ENCODE measurements at regions not wholly inside any gene's neighbourhood (a gene's known extent, or its start where the extent isn't known, plus 50 kb on each side); places are given as distances from the start of the nearest gene placed in this dataset.
A peak's percentile ranks its signal among the peaks of the same experiment; 100 is the strongest.

- no peak for DNase-seq
These were observed 86.2 kb upstream of the MBNL2 start for GRCh38 chr13:97135883-97136282.

GRCh38 chr13:97136418-97136817 lies 85.7 kb upstream of the MBNL2 start:
- no peak for DNase-seq

DNA sequence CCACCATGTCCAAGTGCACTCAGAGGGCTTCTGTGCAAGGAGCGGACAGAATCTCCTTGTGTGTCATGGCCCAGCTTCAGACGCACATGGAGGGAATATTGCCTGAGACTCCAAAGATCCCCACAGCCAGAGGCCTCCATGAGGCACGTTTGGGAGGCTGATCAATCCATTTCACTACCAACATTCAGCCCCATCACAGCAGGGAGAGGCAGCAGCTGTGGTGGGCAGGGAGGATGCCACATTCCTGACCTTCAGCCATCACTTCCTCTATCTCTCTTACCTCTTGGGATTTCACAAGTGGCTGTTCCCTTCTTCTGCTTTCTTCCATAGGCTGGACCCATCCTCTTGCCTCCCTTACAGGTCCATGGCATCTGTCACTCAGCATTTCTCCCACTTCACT lies 82.4 kb upstream of the MBNL2 start:
- DNase-seq = no peak

DNA sequence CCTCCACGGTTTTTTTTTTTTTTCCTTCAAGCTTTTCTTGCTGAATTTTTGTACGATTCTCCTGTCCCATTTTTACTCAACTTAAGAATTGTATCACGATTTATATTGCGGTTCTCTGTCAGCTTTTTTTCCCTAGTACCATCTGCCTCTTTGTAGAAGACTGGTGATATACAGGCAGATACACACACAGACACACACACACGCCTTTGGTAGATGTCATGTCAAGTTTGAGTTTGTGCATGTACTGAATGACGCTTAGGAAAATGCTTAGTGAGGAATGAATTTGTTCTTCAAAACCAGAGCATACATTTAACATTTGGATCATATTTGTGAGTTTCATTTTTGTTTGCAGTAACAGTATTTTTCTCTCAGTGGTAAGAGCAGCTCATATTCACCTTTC lies 82.0 kb upstream of the MBNL2 start:
- no peak for DNase-seq

DNA sequence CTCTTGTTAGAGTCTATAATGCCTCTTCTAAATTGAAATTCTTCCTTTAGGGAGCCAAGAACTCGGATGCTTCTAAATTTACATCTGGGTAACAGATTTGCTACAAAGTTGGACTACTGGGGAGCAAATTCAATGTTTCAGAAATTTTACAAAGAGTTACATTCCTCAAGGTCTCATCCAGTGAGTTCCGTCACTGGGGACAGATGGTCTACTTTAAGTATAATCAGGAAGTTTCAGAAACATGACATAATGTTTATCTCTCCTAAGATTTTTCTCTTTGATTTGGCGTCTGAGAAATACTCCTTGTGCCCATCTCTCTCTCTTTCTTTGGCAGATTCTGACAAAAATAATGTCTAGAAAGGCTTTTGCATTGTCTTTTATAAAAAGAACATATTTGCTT lies 81.5 kb upstream of the MBNL2 start:
- peak; percentile 52 for DNase-seq

- no peak for DNase-seq
These were observed 81.0 kb upstream of the MBNL2 start for GRCh38 chr13:97141097-97141496.

DNA sequence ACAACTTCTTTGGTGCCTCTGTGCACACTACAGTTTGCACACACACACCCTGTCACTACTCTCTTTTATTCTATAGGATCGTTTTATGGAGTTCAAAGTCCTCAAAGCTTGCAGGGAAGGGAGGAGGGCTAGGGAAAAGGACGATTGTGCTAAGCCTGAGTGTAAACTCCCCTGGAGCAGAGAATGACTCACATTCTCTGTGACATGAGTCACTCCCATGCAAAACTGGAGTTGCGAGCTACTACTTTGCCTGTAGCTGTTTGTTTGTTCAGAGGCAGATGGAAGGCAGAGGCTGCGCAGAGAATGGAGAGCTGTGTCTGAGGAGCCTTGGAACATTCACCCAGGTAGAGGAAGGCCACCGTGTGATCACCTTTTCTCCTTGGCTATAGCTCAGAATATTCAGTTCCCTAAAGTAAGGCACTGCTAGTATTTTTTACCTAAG lies 80.5 kb upstream of the MBNL2 start:
- peak; percentile 92 for DNase-seq

- DNase-seq = no peak
These were observed 79.7 kb upstream of the MBNL2 start for GRCh38 chr13:97142452-97142851.

- DNase-seq = no peak
These were observed 77.1 kb upstream of the MBNL2 start for GRCh38 chr13:97145057-97145456.

DNA sequence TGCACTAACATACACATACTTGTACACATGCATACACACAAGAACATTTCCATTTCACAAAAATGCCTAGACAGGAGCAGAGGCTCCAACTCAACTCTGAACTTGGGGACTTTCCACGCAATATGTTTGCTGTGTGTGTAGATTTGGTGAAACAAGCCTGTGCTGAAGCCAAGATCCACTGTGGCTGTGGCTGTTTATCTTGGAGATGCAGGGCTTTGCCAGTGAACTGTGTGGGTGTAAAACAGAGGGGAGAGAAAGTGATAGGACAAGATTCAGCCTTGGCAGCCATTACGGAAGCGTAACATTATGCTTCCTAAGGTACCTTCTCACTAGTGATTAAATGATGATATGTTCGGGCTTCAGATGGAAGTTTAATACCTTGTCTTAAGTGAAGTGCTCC lies 73.2 kb upstream of the MBNL2 start:
- no peak for DNase-seq

DNA sequence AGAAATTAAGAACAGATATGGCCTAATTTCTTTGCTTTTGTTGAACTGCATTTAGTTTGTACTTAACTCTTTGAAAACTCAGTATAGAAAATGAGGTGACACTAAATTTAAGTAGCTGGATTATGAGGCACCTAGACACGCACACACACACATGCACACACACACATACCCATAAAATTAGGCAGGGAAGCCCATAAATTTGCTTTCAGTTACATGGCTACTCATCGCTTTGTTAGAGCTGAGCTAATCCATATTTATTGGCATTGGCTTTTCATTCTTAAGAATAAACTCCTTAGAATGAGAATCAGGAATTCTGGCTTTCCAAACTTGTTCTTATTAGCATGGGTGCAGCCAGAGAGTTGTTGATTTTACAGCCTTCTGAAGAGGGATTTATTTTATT lies 61.7 kb upstream of the MBNL2 start:
- no peak for DNase-seq

DNA sequence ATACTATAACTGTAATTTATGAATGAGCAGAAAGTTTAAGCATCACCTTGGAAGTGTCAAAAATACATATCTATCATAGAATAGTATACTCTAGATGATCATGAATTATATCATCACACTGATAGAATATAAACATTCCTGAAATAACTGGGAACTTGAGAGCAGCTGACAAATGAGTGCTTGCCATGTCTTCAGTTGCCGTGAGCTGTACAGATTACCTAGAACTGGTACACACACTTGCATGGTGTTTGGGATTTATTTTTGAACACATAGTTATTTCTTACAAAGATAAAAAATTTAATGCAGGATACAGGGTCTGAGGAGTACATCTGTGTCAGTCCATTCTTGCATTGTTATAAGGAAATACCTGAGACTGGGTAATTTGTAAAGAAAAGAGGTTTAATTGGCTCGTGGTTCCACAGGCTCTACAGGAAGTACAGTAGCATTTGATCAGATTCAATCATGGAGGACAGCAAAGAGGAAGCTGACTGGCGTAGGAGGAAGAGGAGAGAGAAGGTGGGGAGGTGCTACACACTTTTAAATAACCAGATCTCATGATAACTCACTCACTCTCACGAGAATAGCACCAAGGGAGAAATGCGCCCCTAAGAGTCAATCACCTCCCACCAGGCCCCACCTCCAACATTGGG lies 60.4 kb upstream of the MBNL2 start:
- no peak for DNase-seq

GRCh38 chr13:97165502-97166425 lies 56.4 kb upstream of the MBNL2 start:
- no peak for DNase-seq

- DNase-seq = no peak
These were observed 51.0 kb upstream of the MBNL2 start for GRCh38 chr13:97171136-97171535.

Measured in fibroblast of skin of back (primary cell).